ENCODE measurements at regions not wholly inside any gene's neighbourhood (a gene's known extent, or its start where the extent isn't known, plus 50 kb on each side); places are given as distances from the start of the nearest gene placed in this dataset.
A peak's percentile ranks its signal among the peaks of the same experiment; 100 is the strongest.

DNA sequence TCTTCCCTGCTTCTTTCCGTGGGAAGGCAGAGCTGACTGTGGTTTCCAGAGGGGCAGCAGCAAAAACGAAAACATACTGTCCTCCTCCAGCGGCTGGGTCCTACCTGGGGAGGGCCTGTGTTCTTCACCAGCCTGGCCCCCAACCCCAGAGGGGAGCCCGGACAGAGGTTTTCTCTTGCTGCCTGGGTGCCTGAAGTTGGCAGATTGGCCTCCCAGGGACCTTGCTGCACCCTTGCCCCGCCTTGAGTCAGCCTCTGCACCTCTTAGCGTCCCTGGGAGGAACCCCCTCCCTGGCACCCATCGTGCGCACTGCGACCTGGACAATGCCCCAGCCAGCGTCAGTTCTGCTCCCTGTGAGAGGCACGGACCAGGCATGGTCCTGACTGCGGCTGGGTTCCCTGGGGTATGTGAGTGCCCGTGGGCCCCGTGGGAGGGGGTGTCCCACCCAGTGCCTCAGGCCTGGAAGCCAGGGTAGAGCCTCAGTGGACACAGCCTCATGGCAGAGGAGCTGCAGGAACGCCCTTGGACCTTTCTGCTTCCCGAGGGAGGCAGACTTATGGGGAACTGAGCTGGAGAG is 56.8 kb upstream of the PRR23E start:
- Histone ChIP-seq H3K4me3 (ENCODE audit: low read depth, low read length) (peak overlapping the region; percentile 39), H3K4me1 (peaks cover 44% of the 10 kb centered on the region), H3K27me3 (no peaks in the 10 kb centered on the region), H3K36me3 (no peaks in the 10 kb centered on the region), H3K9me3 (no peaks in the 10 kb centered on the region)
- TF ChIP-seq, protein P1, sequence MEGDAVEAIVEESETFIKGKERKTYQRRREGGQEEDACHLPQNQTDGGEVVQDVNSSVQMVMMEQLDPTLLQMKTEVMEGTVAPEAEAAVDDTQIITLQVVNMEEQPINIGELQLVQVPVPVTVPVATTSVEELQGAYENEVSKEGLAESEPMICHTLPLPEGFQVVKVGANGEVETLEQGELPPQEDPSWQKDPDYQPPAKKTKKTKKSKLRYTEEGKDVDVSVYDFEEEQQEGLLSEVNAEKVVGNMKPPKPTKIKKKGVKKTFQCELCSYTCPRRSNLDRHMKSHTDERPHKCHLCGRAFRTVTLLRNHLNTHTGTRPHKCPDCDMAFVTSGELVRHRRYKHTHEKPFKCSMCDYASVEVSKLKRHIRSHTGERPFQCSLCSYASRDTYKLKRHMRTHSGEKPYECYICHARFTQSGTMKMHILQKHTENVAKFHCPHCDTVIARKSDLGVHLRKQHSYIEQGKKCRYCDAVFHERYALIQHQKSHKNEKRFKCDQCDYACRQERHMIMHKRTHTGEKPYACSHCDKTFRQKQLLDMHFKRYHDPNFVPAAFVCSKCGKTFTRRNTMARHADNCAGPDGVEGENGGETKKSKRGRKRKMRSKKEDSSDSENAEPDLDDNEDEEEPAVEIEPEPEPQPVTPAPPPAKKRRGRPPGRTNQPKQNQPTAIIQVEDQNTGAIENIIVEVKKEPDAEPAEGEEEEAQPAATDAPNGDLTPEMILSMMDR (IDR thresholded peaks at IDR 0.05; ENCODE audit: low read depth, low read length) = no peak
- DNase-seq = no peak

DNA sequence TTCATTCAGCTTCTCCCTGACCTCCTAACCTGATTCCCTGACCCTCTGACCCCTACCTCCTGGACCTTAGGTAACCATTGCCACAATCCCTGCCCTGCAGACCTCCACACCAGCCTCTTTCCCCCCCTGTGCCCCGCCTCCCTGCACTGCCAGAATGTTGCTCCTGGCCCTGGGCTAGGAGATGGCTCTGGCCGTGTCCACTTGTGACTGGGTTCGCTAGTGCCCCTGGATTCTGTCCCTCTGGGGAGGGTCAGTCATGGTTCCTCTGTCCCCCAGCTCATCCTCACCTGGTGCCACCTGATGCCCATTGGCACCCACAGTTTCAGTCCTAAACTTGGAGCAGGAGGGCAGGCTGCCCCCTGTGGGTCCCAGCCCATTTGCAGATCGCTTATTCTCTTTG is 56.2 kb upstream of the PRR23E start:
- no peak for DNase-seq
- TF ChIP-seq, protein P1 (IDR thresholded peaks at IDR 0.05; ENCODE audit: low read depth, low read length) = 0 out of 2 replicates have a peak, but pooled peaks have one; percentile 11
- no peak overlapping the region for H3K4me3 ChIP-seq (ENCODE audit: low read depth, low read length)
- no peaks in the 10 kb centered on the region for H3K36me3 ChIP-seq
- no peaks in the 10 kb centered on the region for H3K27me3 ChIP-seq
- no peaks in the 10 kb centered on the region for H3K9me3 ChIP-seq
- peaks cover 49% of the 10 kb centered on the region for H3K4me1 ChIP-seq

DNA sequence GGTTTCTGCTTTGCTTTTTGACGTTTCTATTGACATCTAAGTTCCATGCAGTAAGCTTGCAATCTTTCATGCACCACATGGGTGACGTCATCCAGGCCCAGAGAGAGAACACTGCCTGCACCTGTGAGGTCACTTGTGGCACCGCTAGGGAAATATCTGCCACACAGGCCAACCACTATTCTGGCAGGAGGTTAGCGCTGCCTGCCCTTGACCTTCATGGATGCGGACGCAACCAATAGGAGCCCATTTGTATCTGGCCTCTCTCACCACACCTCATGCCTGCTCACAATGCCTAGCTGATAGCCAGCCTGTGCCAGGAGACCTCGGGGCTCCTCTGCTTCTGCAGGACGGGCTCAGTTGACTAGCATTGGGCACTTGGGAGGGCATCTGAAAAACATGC is 55.8 kb upstream of the PRR23E start:
- H3K4me3 ChIP-seq (ENCODE audit: low read depth, low read length) = no peak overlapping the region
- peaks cover 51% of the 10 kb centered on the region for H3K4me1 ChIP-seq
- no peaks in the 10 kb centered on the region for H3K27me3 ChIP-seq
- no peaks in the 10 kb centered on the region for H3K9me3 ChIP-seq
- no peak for DNase-seq
- no peaks in the 10 kb centered on the region for H3K36me3 ChIP-seq
- TF ChIP-seq, protein P1 (IDR thresholded peaks at IDR 0.05; ENCODE audit: low read depth, low read length) = no peak

GRCh38 chr3:127137757-127138536 is 55.0 kb upstream of the PRR23E start:
- H3K4me1 ChIP-seq = peaks cover 59% of the 10 kb centered on the region
- TF ChIP-seq, protein P1 (IDR thresholded peaks at IDR 0.05; ENCODE audit: low read depth, low read length) = no peak
- no peak for DNase-seq
- no peaks in the 10 kb centered on the region for H3K27me3 ChIP-seq
- H3K4me3 ChIP-seq (ENCODE audit: low read depth, low read length) = no peak overlapping the region
- H3K36me3 ChIP-seq = no peaks in the 10 kb centered on the region
- H3K9me3 ChIP-seq = no peaks in the 10 kb centered on the region

- Histone ChIP-seq H3K4me3 (ENCODE audit: low read depth, low read length) (no peak overlapping the region), H3K9me3 (no peaks in the 10 kb centered on the region), H3K36me3 (no peaks in the 10 kb centered on the region), H3K27me3 (no peaks in the 10 kb centered on the region), H3K4me1 (peaks cover 48% of the 10 kb centered on the region)
- TF ChIP-seq, protein P1 (IDR thresholded peaks at IDR 0.05; ENCODE audit: low read depth, low read length) = no peak
- DNase-seq = no peak
Observed at GRCh38 chr3:127139601-127140500, 53.1 kb upstream of the PRR23E start.

All from BE2C (cell line).